ENCODE measurements at regions not wholly inside any gene's neighbourhood (a gene's known extent, or its start where the extent isn't known, plus 50 kb on each side); places are given as distances from the start of the nearest gene placed in this dataset.

GRCh38 chr5:158180407-158180806 is 321.5 kb upstream of the CLINT1 start:
- TF ChIP-seq, protein P1, sequence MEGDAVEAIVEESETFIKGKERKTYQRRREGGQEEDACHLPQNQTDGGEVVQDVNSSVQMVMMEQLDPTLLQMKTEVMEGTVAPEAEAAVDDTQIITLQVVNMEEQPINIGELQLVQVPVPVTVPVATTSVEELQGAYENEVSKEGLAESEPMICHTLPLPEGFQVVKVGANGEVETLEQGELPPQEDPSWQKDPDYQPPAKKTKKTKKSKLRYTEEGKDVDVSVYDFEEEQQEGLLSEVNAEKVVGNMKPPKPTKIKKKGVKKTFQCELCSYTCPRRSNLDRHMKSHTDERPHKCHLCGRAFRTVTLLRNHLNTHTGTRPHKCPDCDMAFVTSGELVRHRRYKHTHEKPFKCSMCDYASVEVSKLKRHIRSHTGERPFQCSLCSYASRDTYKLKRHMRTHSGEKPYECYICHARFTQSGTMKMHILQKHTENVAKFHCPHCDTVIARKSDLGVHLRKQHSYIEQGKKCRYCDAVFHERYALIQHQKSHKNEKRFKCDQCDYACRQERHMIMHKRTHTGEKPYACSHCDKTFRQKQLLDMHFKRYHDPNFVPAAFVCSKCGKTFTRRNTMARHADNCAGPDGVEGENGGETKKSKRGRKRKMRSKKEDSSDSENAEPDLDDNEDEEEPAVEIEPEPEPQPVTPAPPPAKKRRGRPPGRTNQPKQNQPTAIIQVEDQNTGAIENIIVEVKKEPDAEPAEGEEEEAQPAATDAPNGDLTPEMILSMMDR (conservative IDR thresholded peaks at IDR 0.05; ENCODE audit: low read depth, low read length) = no peak
- no peak for TF ChIP-seq EZH2 (IDR thresholded peaks at IDR 0.05; ENCODE audit: low read length, unreplicated experiment)

Data from PC-3 (cell line).